Calu3 (cell line): ENCODE measurements at regions not wholly inside any gene's neighbourhood (a gene's known extent, or its start where the extent isn't known, plus 50 kb on each side); places are given as distances from the start of the nearest gene placed in this dataset.

Source experiments
- BruUV-seq: library from RNA; stranded (reverse); fragments of 400-500 nt; replicated peaks from 2 replicates; lab custom pipeline; 2021; lab: Mats Ljungman, UMichigan
- CTCF ChIA-PET: fragments of 300-600 bp; sonication (Branson Sonifier 250); formaldehyde crosslinking; loops from one replicate; lab custom pipeline; 2022; ENCODE audit warnings: antibody characterized with exemption; lab: Charles Lee
- DNase-seq: peaks from one replicate; pipeline ENCODE4 v3.0.0; 2022
- H3K27ac Mint-ChIP-seq: one replicate; pipeline ENCODE4 v1.8.0; 2022; ENCODE audit warnings: mixed read lengths; ENCODE audit not compliant: unreplicated experiment
- H3K27me3 Mint-ChIP-seq: one replicate; pipeline ENCODE4 v1.8.0; 2022; ENCODE audit warnings: mixed read lengths; ENCODE audit not compliant: unreplicated experiment
- H3K36me3 Mint-ChIP-seq: one replicate; pipeline ENCODE4 v1.8.0; 2022; ENCODE audit warnings: mild to moderate bottlenecking, moderate library complexity, mixed read lengths; ENCODE audit not compliant: insufficient read depth, unreplicated experiment
- H3K4me1 Mint-ChIP-seq: one replicate; pipeline ENCODE4 v1.8.0; 2022; ENCODE audit warnings: mild to moderate bottlenecking, low read depth, mixed read lengths; ENCODE audit not compliant: unreplicated experiment
- H3K4me3 Mint-ChIP-seq: one replicate; pipeline ENCODE4 v1.8.0; 2022; ENCODE audit warnings: mild to moderate bottlenecking, low read depth, moderate library complexity, mixed read lengths; ENCODE audit not compliant: unreplicated experiment
- H3K9me3 Mint-ChIP-seq: one replicate; pipeline ENCODE4 v1.8.0; 2022; ENCODE audit warnings: low read depth, mixed read lengths; ENCODE audit not compliant: unreplicated experiment
- CTCF ChIP-seq: fragments of 200-600 bp; IDR thresholded peaks from one replicate; pipeline ENCODE4 v1.8.0; 2022; ENCODE audit warnings: antibody characterized with exemption; ENCODE audit not compliant: unreplicated experiment
- intact Hi-C: fragments of 100-400 bp; cut with micrococcal nuclease; formaldehyde crosslinking; loops from one replicate; pipeline ENCODE4 v1.10.0; 2022; ENCODE audit not compliant: unreplicated experiment

GRCh38 chr2:12890066-12890465 lies 173.3 kb downstream of the TRIB2 start:
- H3K4me1 Mint-ChIP-seq, result no peaks in the 10 kb centered on the region
- CTCF ChIA-PET, result no interaction called here
- intact Hi-C loops, result no loop called here
- no peak for DNase-seq
- H3K36me3 Mint-ChIP-seq, result no peaks in the 10 kb centered on the region
- H3K9me3 Mint-ChIP-seq, result peaks cover 20% of the 10 kb centered on the region
- no peak for TF ChIP-seq CTCF
- H3K27me3 Mint-ChIP-seq, result no peaks in the 10 kb centered on the region
- no TSS peak for BruUV-seq
- H3K4me3 Mint-ChIP-seq, result no peak overlapping the region
- H3K27ac Mint-ChIP-seq, result no peak overlapping the region

- Mint-ChIP-seq H3K36me3 (no peaks in the 10 kb centered on the region), H3K27me3 (no peaks in the 10 kb centered on the region), H3K4me1 (no peaks in the 10 kb centered on the region), H3K4me3 (no peak overlapping the region), H3K9me3 (peaks cover 22% of the 10 kb centered on the region), H3K27ac (no peak overlapping the region)
- no peak for TF ChIP-seq CTCF
- intact Hi-C loops, result no loop called here
- CTCF ChIA-PET, result no interaction called here
- no TSS peak for BruUV-seq
- DNase-seq, result no peak
Observed at GRCh38 chr2:12890481-12890991, 173.8 kb downstream of the TRIB2 start.

GRCh38 chr2:12895017-12895416 lies 178.3 kb downstream of the TRIB2 start:
- Mint-ChIP-seq H3K27ac (no peak overlapping the region), H3K36me3 (no peaks in the 10 kb centered on the region), H3K4me1 (no peaks in the 10 kb centered on the region), H3K27me3 (no peaks in the 10 kb centered on the region), H3K4me3 (no peak overlapping the region), H3K9me3 (peaks cover 15% of the 10 kb centered on the region)
- DNase-seq, result no peak
- intact Hi-C loops, result no loop called here
- CTCF ChIA-PET, result no interaction called here
- BruUV-seq, result no TSS peak
- no peak for TF ChIP-seq CTCF

- intact Hi-C loops, result no loop called here
- BruUV-seq, result no TSS peak
- H3K27ac Mint-ChIP-seq, result no peak overlapping the region
- CTCF ChIA-PET, result interaction anchor here (1.8 kb wide), 1 partner anchor 12 kb away, joined by 6 read pairs; no protein-coding TSS in a partner anchor
- H3K4me3 Mint-ChIP-seq, result no peak overlapping the region
- H3K36me3 Mint-ChIP-seq, result no peaks in the 10 kb centered on the region
- peaks cover 20% of the 10 kb centered on the region for H3K9me3 Mint-ChIP-seq
- DNase-seq, result no peak
- no peaks in the 10 kb centered on the region for H3K4me1 Mint-ChIP-seq
- TF ChIP-seq CTCF, result no peak
- H3K27me3 Mint-ChIP-seq, result no peaks in the 10 kb centered on the region
Observed at GRCh38 chr2:12896318-12896982, 179.7 kb downstream of the TRIB2 start.
